ENCODE measurements at regions not wholly inside any gene's neighbourhood (a gene's known extent, or its start where the extent isn't known, plus 50 kb on each side); places are given as distances from the start of the nearest gene placed in this dataset.

DNA sequence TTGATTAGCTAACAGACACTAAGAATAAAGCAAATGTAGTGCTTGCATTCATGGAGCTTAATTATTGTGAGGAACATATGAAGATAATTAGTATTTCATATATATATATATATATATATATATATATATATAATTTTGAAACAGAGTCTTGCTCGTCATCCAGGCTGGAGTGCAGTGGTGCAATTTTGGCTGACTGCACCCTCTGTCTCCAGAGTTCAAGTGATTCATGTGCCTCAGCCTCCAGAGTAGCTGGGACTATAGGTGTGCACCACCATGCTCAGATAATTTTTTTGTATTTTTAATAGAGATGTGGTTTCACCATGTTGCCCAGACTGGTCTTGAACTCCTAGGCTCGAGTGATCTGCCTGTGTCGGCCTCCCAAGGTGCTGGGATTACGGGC, 1091.6 kb upstream of the TMEM132C start:
- TF ChIP-seq, protein P1, sequence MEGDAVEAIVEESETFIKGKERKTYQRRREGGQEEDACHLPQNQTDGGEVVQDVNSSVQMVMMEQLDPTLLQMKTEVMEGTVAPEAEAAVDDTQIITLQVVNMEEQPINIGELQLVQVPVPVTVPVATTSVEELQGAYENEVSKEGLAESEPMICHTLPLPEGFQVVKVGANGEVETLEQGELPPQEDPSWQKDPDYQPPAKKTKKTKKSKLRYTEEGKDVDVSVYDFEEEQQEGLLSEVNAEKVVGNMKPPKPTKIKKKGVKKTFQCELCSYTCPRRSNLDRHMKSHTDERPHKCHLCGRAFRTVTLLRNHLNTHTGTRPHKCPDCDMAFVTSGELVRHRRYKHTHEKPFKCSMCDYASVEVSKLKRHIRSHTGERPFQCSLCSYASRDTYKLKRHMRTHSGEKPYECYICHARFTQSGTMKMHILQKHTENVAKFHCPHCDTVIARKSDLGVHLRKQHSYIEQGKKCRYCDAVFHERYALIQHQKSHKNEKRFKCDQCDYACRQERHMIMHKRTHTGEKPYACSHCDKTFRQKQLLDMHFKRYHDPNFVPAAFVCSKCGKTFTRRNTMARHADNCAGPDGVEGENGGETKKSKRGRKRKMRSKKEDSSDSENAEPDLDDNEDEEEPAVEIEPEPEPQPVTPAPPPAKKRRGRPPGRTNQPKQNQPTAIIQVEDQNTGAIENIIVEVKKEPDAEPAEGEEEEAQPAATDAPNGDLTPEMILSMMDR (IDR thresholded peaks at IDR 0.05; ENCODE audit: borderline replicate concordance, insufficient read depth, low read depth, low read length): no peak

DNA sequence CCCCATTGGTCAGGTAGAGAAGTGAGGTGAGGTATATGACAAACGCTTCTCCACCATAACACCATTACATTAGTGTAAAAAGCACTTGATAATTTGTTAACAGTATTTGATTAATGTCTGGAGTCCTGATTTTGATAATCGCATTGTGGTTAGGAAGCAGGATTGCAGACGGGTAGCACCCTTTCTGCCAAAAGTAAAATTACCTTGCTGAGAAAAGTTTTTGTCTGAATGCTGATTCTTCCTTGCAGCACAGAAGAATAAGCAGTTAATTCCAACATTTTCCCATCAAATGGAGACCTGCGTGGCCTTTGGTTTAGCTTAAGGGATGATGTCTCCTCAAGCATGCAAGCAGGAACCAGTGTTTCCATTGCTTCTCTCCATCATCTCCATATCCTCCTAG, 1090.2 kb upstream of the TMEM132C start:
- H3K4me3 ChIP-seq (ENCODE audit: low read depth, low read length): no peak overlapping the region
- TF ChIP-seq, protein P1 (IDR thresholded peaks at IDR 0.05; ENCODE audit: borderline replicate concordance, insufficient read depth, low read depth, low read length): no peak

More for the DNA sequence above, 1091.6 kb upstream of the TMEM132C start:
- no peak overlapping the region for H3K4me3 ChIP-seq (ENCODE audit: low read depth, low read length)

DNA sequence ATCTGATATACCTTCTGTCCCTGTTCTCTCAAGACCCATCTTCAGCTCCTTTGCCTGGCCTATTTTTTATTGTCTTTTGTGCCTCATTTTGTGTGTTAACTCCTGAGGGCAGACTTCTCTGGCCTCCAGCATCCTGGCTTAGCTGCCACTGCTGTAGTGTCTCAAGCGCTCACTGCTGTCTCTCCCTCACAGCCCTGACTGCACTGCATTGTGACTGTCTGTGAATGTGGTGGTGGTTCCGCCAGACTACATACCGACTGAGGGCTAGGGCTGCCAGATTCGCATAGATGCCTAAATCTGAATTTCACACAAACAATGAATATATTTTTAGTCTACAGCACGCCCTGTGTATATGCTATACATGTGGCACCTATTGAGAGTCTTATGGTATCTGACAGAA, 1088.9 kb upstream of the TMEM132C start:
- TF ChIP-seq, protein P1 (IDR thresholded peaks at IDR 0.05; ENCODE audit: borderline replicate concordance, insufficient read depth, low read depth, low read length): no peak
- no peak overlapping the region for H3K4me3 ChIP-seq (ENCODE audit: low read depth, low read length)

DNA sequence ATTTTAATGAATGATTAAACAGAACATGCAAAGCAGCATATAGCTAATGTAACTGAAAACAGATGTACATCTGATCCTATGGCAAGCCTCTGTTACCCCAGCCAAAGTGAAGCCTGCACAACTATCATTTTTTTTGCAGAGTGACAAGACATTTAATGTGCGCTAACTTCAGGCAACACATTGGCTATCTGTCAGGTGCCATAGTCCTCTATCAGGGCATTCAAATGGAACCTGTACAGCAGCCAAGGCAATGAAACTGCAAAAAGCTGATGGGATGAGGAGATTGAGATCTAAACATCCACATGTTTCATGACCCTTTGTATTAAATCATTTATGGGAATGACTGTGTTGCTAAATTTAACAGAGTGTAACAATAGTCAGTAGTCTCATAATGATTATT, 1088.5 kb upstream of the TMEM132C start:
- TF ChIP-seq, protein P1 (IDR thresholded peaks at IDR 0.05; ENCODE audit: borderline replicate concordance, insufficient read depth, low read depth, low read length): no peak
- H3K4me3 ChIP-seq (ENCODE audit: low read depth, low read length): no peak overlapping the region

DNA sequence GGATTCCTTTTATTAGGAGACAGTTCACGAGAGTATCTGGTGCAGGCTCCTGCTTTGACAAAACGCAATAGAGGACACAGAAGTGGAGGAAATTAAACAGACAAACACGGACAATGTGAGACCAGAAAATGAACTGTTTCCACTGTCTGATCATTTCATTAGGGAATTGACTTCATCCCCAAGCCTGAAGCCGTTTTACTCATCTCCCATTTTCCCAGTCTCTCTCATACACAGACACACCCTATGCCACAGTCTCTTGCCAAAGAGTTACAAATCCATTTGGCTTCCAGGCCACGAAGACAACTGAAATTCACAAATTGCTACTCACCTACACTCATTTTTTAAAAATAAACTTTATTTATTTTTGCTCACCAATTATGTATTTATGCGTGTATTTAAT, 1087.8 kb upstream of the TMEM132C start:
- no peak overlapping the region for H3K4me3 ChIP-seq (ENCODE audit: low read depth, low read length)
- TF ChIP-seq, protein P1 (IDR thresholded peaks at IDR 0.05; ENCODE audit: borderline replicate concordance, insufficient read depth, low read depth, low read length): no peak

DNA sequence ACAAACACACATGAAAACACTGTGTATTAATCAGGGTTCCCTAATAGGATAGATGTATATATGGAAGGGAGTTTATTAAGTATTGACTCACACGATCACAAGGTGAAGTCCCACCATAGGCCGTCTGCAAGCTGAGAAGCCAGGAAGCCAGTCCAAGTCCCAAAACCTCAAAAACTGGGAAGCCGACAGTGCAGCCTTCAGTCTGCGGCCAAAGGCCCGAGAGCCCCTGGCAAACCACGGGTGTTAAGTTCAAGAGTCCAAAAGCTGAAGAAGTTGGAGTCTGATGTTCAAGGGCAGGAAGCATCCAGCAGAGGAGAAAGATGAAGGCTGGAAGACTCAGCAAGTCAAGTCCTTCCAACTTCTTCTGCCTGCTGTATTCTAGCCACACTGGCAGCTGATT, 1085.0 kb upstream of the TMEM132C start:
- no peak overlapping the region for H3K4me3 ChIP-seq (ENCODE audit: low read depth, low read length)
- TF ChIP-seq, protein P1 (IDR thresholded peaks at IDR 0.05; ENCODE audit: borderline replicate concordance, insufficient read depth, low read depth, low read length): no peak

DNA sequence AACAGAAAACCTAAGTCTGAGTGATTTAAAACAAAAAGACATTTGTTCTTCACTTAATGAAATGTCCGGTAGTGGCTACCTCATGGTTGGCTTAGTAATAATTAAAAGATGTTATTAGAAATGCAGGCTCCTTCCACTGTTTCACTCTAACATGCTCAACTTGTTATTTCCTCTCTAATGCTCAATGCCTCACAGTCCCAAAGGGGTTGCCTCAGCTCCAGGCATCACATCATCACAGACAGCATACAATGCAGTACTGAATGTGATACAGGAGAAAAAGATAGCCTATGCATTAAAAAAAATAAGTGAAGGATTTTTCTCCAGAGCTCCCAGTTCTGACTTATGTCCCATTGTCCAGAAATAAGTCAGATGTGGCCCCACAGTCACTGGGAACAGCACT, 1077.0 kb upstream of the TMEM132C start:
- H3K4me3 ChIP-seq (ENCODE audit: low read depth, low read length): no peak overlapping the region
- TF ChIP-seq, protein P1 (IDR thresholded peaks at IDR 0.05; ENCODE audit: borderline replicate concordance, insufficient read depth, low read depth, low read length): no peak

Data from GM12875 (cell line).